ENCODE measurements at regions not wholly inside any gene's neighbourhood (a gene's known extent, or its start where the extent isn't known, plus 50 kb on each side); places are given as distances from the start of the nearest gene placed in this dataset.
"Not testable (repeated sequence)": the region's sequence is repeated elsewhere in the genome, so short reads cannot be mapped to it uniquely, and the experiment has no call there.

DNA sequence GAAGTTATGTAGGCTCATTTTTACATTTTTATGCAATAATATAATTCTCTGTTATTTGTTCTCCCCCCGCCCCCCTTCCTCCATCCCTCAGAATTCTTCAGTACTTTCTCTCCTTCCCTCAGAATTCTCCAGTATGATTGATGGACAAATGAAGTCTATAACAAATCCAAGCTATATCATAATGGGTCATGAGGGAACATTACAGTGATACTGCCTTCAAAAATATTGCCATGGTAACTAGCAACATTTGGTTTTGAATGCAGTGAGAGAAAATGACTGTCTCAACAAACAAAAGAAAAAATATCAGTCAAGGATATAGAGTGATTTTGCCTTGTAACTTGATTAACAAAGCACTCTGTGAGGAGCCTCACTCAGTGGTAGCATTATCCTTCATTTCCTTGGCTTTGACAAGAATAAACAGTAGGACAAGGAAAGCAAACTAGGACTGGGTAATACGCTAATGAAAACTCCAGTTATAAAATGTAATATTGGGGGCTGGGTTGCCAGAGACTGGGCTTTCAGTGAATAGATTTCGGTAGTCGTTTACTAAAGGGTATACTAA is 392.9 kb upstream of the CRIM1 start:
- 62 to 64% methylated on average over 4 of the region's 4 CpGs for WGBS, 2 donors
- Histone ChIP-seq H3K9me3 (ENCODE audit: control insufficient read depth in 2 of 2, insufficient read depth in 1 of 2, low read depth in 1 of 2, low read length in 1 of 2) (no peaks in the 10 kb centered on the region), H3K4me3 (ENCODE audit: low read depth in 1 of 2, low read length in 2 of 2) (no peak overlapping the region), H3K4me1 (ENCODE audit: control insufficient read depth in 2 of 2, insufficient read depth in 2 of 2, low read length in 1 of 2) (no peaks in the 10 kb centered on the region), H3K27ac (ENCODE audit: low read depth in 2 of 2, low read length in 1 of 2) (no peak overlapping the region), H3K27me3 (ENCODE audit: control insufficient read depth in 1 of 2, insufficient read depth in 2 of 2, low read length in 2 of 2) (no peaks in the 10 kb centered on the region), H3K36me3 (ENCODE audit: control insufficient read depth in 2 of 2, insufficient read depth in 2 of 2, low read length in 1 of 2) (no peaks in the 10 kb centered on the region)

DNA sequence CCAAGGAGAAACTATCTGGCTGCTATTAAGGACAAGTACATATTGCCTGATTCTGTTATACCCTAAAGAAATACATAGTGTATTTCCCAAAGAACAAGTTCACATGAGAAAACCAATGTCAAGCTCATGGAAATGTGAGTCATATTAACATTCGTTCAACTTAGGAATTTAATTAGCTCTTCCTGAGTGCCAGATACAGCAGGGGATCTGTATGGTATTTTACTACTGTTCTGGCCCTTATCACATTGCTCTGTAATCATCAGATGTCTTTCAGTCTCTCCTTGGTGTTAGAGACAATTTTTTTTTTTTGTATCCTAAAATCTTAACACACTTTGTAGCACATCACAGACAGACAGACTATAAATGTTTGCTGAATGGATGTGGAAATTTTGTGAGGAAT is 395.0 kb upstream of the CRIM1 start:
- Histone ChIP-seq H3K4me1 (ENCODE audit: control insufficient read depth in 2 of 2, insufficient read depth in 2 of 2, low read length in 1 of 2) (no peaks in the 10 kb centered on the region), H3K27me3 (ENCODE audit: control insufficient read depth in 1 of 2, insufficient read depth in 2 of 2, low read length in 2 of 2) (no peaks in the 10 kb centered on the region), H3K36me3 (ENCODE audit: control insufficient read depth in 2 of 2, insufficient read depth in 2 of 2, low read length in 1 of 2) (no peaks in the 10 kb centered on the region), H3K4me3 (ENCODE audit: low read depth in 1 of 2, low read length in 2 of 2) (no peak overlapping the region), H3K27ac (ENCODE audit: low read depth in 2 of 2, low read length in 1 of 2) (no peak overlapping the region), H3K9me3 (ENCODE audit: control insufficient read depth in 2 of 2, insufficient read depth in 1 of 2, low read depth in 1 of 2, low read length in 1 of 2) (no peaks in the 10 kb centered on the region)
- WGBS, 2 donors, result 59 to 65% methylated on average over 1 of the region's 1 CpG

DNA sequence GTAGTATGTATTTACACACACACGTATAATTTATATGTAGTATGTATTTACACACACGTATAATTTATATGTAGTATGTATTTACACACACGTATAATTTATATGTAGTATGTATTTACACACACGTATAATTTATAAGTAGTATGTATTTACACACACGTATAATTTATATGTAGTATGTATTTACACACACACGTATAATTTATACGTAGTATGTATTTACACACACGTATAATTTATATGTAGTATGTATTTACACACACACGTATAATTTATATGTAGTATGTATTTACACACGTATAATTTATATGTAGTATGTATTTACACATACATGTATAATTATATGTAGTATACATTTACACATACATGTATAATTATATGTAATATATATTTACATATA is 398.5 kb upstream of the CRIM1 start:
- H3K27me3 ChIP-seq (ENCODE audit: control insufficient read depth in 1 of 2, insufficient read depth in 2 of 2, low read length in 2 of 2); H3K36me3 ChIP-seq (ENCODE audit: control insufficient read depth in 2 of 2, insufficient read depth in 2 of 2, low read length in 1 of 2); H3K4me1 ChIP-seq (ENCODE audit: control insufficient read depth in 2 of 2, insufficient read depth in 2 of 2, low read length in 1 of 2); H3K9me3 ChIP-seq (ENCODE audit: control insufficient read depth in 2 of 2, insufficient read depth in 1 of 2, low read depth in 1 of 2, low read length in 1 of 2); H3K4me3 ChIP-seq (ENCODE audit: low read depth in 1 of 2, low read length in 2 of 2); H3K27ac ChIP-seq (ENCODE audit: low read depth in 2 of 2, low read length in 1 of 2): not testable (repeated sequence)
- WGBS, 2 donors, result 96% methylated on average over 10 of the region's 10 CpGs

DNA sequence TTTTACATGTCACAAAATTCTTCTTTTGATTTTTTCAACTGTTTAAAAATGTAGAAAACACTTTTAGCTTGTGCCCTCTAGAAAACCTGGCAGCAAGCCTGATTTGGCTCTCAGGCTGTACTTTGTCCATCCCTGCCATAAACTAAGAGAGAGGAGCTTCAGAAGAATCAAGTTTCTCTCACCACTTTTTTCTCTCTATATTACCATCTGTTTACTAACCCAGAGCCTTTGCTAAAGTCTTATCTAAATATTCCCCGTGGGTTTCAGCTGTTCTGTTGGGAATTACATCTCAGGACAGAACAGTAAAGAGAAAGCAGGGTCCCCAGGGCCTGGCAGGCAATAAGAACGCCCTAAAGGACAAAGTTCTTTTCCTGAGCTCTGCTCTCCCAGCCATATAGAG is 409.1 kb upstream of the CRIM1 start:
- H3K27me3 ChIP-seq (ENCODE audit: control insufficient read depth in 1 of 2, insufficient read depth in 2 of 2, low read length in 2 of 2), result no peaks in the 10 kb centered on the region
- H3K36me3 ChIP-seq (ENCODE audit: control insufficient read depth in 2 of 2, insufficient read depth in 2 of 2, low read length in 1 of 2), result no peaks in the 10 kb centered on the region
- H3K27ac ChIP-seq (ENCODE audit: low read depth in 2 of 2, low read length in 1 of 2), result no peak overlapping the region
- H3K4me3 ChIP-seq (ENCODE audit: low read depth in 1 of 2, low read length in 2 of 2), result no peak overlapping the region
- H3K4me1 ChIP-seq (ENCODE audit: control insufficient read depth in 2 of 2, insufficient read depth in 2 of 2, low read length in 1 of 2), result no peaks in the 10 kb centered on the region
- 34 to 42% methylated on average over 2 of the region's 2 CpGs for WGBS, 2 donors
- H3K9me3 ChIP-seq (ENCODE audit: control insufficient read depth in 2 of 2, insufficient read depth in 1 of 2, low read depth in 1 of 2, low read length in 1 of 2), result no peaks in the 10 kb centered on the region

DNA sequence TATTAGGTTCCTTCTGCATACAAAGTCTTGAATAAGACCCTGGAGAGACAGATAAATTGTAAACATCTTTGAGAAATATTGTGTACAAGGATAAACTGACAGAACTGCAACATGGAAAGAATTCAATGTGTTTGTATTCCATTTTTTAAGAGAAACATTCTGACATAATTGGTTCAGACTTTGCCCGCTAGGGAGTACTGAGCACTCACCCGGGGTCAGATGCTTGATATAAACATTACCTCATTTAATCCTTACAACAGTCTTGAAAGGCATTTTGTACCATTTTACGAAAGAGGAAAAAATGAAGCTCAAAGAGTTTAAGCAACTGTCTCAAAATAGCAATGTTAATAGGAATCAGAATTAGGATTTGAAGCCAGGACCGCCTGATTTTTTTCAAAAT is 416.7 kb upstream of the CRIM1 start:
- Histone ChIP-seq H3K4me1 (ENCODE audit: control insufficient read depth in 2 of 2, insufficient read depth in 2 of 2, low read length in 1 of 2) (no peaks in the 10 kb centered on the region), H3K27ac (ENCODE audit: low read depth in 2 of 2, low read length in 1 of 2) (no peak overlapping the region), H3K4me3 (ENCODE audit: low read depth in 1 of 2, low read length in 2 of 2) (no peak overlapping the region), H3K9me3 (ENCODE audit: control insufficient read depth in 2 of 2, insufficient read depth in 1 of 2, low read depth in 1 of 2, low read length in 1 of 2) (no peaks in the 10 kb centered on the region), H3K27me3 (ENCODE audit: control insufficient read depth in 1 of 2, insufficient read depth in 2 of 2, low read length in 2 of 2) (no peaks in the 10 kb centered on the region), H3K36me3 (ENCODE audit: control insufficient read depth in 2 of 2, insufficient read depth in 2 of 2, low read length in 1 of 2) (no peaks in the 10 kb centered on the region)
- 59 to 70% methylated on average over 4 of the region's 4 CpGs for WGBS, 2 donors

DNA sequence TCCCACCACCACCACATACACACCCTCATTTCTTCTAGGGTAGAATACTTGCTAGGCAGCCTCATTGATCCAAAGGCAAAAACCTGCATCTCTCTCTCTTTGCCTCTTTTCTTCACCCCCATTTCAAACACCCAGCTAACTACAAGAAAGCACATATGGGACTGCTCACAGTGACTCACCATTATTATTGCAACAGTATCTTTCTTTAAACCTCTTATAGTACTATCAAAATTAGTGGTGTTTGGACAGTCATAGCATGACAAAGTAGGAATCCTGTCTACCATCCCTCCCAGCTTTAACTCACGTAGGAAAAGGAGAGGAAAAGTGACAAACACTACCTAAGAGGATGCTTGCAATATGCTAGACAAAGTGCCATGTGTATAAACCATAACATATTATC is 422.5 kb upstream of the CRIM1 start:
- no peaks in the 10 kb centered on the region for H3K27me3 ChIP-seq (ENCODE audit: control insufficient read depth in 1 of 2, insufficient read depth in 2 of 2, low read length in 2 of 2)
- no peak overlapping the region for H3K27ac ChIP-seq (ENCODE audit: low read depth in 2 of 2, low read length in 1 of 2)
- H3K4me1 ChIP-seq (ENCODE audit: control insufficient read depth in 2 of 2, insufficient read depth in 2 of 2, low read length in 1 of 2), result no peaks in the 10 kb centered on the region
- 67 to 83% methylated on average over 1 of the region's 1 CpG for WGBS, 2 donors
- no peaks in the 10 kb centered on the region for H3K36me3 ChIP-seq (ENCODE audit: control insufficient read depth in 2 of 2, insufficient read depth in 2 of 2, low read length in 1 of 2)
- no peak overlapping the region for H3K4me3 ChIP-seq (ENCODE audit: low read depth in 1 of 2, low read length in 2 of 2)
- no peaks in the 10 kb centered on the region for H3K9me3 ChIP-seq (ENCODE audit: control insufficient read depth in 2 of 2, insufficient read depth in 1 of 2, low read depth in 1 of 2, low read length in 1 of 2)

DNA sequence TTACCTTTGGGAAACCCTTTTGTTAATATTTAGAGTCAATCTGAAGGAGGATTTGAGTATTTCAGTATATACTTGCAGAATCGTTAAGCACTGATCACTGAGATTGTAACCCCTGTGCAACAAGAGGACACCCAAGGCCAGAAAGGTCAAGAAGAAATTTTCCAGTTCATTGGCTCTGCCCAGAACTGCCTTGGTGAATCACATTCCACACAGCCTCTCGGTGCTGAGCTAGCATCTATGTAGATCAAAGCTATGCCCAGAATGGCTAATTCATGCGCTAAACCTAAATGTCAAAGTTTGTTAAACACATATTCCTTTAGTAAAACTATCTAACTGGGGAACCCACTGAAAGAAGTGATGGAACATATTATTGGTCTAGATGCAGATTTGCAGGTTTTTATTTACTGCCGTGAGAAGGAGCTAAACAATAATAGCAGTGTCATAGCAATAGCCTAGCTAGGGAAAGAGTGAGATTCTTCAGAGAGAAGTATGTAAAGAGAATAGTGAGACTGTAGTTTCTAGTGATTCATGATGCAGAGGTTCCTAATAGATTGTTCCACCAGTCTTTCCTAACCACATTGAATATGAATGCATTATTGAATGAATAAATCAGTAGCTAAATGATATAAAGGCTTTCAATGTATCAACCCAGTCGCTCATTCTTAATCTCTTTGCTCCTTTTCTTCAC is 423.2 kb upstream of the CRIM1 start:
- no peak overlapping the region for H3K27ac ChIP-seq (ENCODE audit: low read depth in 2 of 2, low read length in 1 of 2)
- no peak overlapping the region for H3K4me3 ChIP-seq (ENCODE audit: low read depth in 1 of 2, low read length in 2 of 2)
- H3K4me1 ChIP-seq (ENCODE audit: control insufficient read depth in 2 of 2, insufficient read depth in 2 of 2, low read length in 1 of 2), result no peaks in the 10 kb centered on the region
- no peaks in the 10 kb centered on the region for H3K36me3 ChIP-seq (ENCODE audit: control insufficient read depth in 2 of 2, insufficient read depth in 2 of 2, low read length in 1 of 2)
- H3K9me3 ChIP-seq (ENCODE audit: control insufficient read depth in 2 of 2, insufficient read depth in 1 of 2, low read depth in 1 of 2, low read length in 1 of 2), result no peaks in the 10 kb centered on the region
- WGBS, 2 donors, result 82 to 88% methylated on average over 5 of the region's 5 CpGs
- H3K27me3 ChIP-seq (ENCODE audit: control insufficient read depth in 1 of 2, insufficient read depth in 2 of 2, low read length in 2 of 2), result no peaks in the 10 kb centered on the region

DNA sequence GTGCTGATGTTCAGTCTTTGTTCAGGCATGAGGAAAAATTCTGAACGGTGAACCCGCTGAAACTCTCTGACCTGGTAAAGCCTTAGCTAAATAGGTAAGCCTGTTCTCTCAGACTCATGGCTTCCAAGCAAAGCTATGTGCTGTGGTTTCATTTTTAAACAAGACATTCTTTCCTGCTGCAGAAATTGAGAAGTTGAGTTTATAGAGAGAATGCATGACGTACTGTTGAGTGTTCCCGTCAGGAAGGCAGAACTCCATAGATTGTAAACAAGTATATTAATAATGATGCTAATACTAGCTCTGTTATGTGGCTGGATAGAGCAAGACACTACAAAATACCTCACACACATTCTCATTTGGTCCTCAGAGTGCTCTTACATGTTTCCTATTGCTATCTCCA is 424.0 kb upstream of the CRIM1 start:
- no peaks in the 10 kb centered on the region for H3K9me3 ChIP-seq (ENCODE audit: control insufficient read depth in 2 of 2, insufficient read depth in 1 of 2, low read depth in 1 of 2, low read length in 1 of 2)
- H3K27me3 ChIP-seq (ENCODE audit: control insufficient read depth in 1 of 2, insufficient read depth in 2 of 2, low read length in 2 of 2), result no peaks in the 10 kb centered on the region
- 83 to 90% methylated on average over 4 of the region's 4 CpGs for WGBS, 2 donors
- H3K27ac ChIP-seq (ENCODE audit: low read depth in 2 of 2, low read length in 1 of 2), result no peak overlapping the region
- no peak overlapping the region for H3K4me3 ChIP-seq (ENCODE audit: low read depth in 1 of 2, low read length in 2 of 2)
- H3K4me1 ChIP-seq (ENCODE audit: control insufficient read depth in 2 of 2, insufficient read depth in 2 of 2, low read length in 1 of 2), result no peaks in the 10 kb centered on the region
- no peaks in the 10 kb centered on the region for H3K36me3 ChIP-seq (ENCODE audit: control insufficient read depth in 2 of 2, insufficient read depth in 2 of 2, low read length in 1 of 2)

DNA sequence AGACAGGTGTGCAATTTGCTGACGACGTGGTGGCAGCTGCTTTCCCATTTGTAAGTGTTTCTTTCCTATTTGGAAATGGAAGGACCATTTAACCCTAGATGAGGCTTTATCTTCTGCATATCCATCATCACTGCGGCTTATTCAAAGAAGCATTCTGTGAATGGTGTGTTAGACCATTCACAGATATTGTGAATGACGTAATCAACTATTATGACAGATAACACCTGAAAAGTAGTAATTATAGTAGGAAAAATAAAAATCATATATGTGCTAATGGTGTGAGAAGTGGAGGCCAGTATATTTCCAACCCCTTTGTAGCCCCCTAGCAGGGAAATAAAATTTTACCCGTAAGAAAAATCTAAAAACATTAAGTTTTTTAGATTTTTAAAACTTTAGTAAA is 424.5 kb upstream of the CRIM1 start:
- Histone ChIP-seq H3K36me3 (ENCODE audit: control insufficient read depth in 2 of 2, insufficient read depth in 2 of 2, low read length in 1 of 2) (no peaks in the 10 kb centered on the region), H3K9me3 (ENCODE audit: control insufficient read depth in 2 of 2, insufficient read depth in 1 of 2, low read depth in 1 of 2, low read length in 1 of 2) (no peaks in the 10 kb centered on the region), H3K4me3 (ENCODE audit: low read depth in 1 of 2, low read length in 2 of 2) (no peak overlapping the region), H3K27ac (ENCODE audit: low read depth in 2 of 2, low read length in 1 of 2) (no peak overlapping the region), H3K27me3 (ENCODE audit: control insufficient read depth in 1 of 2, insufficient read depth in 2 of 2, low read length in 2 of 2) (no peaks in the 10 kb centered on the region), H3K4me1 (ENCODE audit: control insufficient read depth in 2 of 2, insufficient read depth in 2 of 2, low read length in 1 of 2) (no peaks in the 10 kb centered on the region)
- 73 to 76% methylated on average over 5 of the region's 5 CpGs for WGBS, 2 donors

DNA sequence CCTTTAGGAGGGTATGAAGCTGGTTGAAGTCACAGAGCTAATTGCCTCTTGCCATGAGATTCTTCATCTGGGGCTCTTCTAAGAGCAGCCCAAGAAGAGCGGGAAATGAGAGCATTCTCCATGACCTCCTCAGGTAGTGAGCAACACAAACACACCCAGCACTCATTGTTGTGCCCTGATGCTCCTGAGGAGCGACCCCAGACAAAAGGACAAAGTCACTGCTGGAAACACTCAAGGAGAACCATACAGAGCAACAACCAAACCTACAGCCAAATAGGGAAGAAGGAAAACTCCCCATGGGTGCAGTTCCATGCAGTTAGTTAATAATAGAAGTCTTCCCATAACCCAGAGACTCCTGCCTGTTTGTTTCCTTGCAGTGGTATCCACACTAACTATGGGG is 426.0 kb upstream of the CRIM1 start:
- no peak overlapping the region for H3K4me3 ChIP-seq (ENCODE audit: low read depth in 1 of 2, low read length in 2 of 2)
- H3K9me3 ChIP-seq (ENCODE audit: control insufficient read depth in 2 of 2, insufficient read depth in 1 of 2, low read depth in 1 of 2, low read length in 1 of 2), result no peaks in the 10 kb centered on the region
- no peaks in the 10 kb centered on the region for H3K27me3 ChIP-seq (ENCODE audit: control insufficient read depth in 1 of 2, insufficient read depth in 2 of 2, low read length in 2 of 2)
- no peaks in the 10 kb centered on the region for H3K36me3 ChIP-seq (ENCODE audit: control insufficient read depth in 2 of 2, insufficient read depth in 2 of 2, low read length in 1 of 2)
- 86 to 90% methylated on average over 2 of the region's 2 CpGs for WGBS, 2 donors
- no peak overlapping the region for H3K27ac ChIP-seq (ENCODE audit: low read depth in 2 of 2, low read length in 1 of 2)
- no peaks in the 10 kb centered on the region for H3K4me1 ChIP-seq (ENCODE audit: control insufficient read depth in 2 of 2, insufficient read depth in 2 of 2, low read length in 1 of 2)
